Left renal cortex interstitium (tissue), 4 donors: ENCODE measurements at regions not wholly inside any gene's neighbourhood (a gene's known extent, or its start where the extent isn't known, plus 50 kb on each side); places are given as distances from the start of the nearest gene placed in this dataset.

Experiments used
- DNase-seq, 4 donors: peaks; one replicate each; pipeline ENCODE4 v3.0.0-alpha.2; 2013; ENCODE audit warnings: low read depth in 4 of 4, low spot score in 2 of 4, missing footprints in 1 of 4

DNA sequence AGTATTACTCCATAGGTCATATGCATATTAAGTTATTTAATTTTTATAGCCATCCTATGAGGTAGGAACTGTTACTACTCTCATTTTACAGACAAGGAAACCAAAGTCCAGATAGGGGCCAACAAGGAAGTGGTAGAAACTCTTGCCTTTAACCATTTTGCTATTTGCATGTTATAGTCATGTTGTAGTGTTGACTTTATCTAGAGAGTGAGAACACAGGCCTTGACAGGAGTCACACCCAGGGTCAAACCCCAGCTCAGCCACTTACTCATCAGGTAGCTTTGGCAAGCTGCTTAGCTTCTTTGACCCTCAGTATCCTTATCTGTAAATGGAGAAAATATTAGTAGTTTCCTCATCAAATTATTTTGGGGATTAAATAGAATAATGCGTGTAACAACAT lies 156.2 kb downstream of the CAND1 start:
- DNase-seq = no peak

DNA sequence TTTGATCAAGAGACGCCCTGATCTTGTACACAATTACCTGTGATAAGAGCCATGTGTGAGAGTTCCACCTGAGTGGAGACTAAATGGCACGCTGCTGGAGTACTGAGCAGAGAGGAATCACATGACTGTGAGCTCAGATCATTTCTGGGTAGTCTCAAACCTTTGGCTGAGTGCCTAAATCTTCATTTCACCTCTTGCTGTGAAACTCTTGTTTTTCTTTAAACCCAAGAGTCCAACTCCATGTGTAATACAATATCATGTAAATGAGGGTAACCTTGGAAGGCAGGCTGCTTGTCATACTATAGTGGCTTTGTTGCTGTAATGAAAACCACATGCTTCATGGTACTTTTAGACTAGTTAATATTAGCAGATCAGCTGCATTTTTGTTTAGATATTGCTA lies 156.9 kb downstream of the CAND1 start:
- DNase-seq = peak in 2 of 4 donors; percentile 65

DNA sequence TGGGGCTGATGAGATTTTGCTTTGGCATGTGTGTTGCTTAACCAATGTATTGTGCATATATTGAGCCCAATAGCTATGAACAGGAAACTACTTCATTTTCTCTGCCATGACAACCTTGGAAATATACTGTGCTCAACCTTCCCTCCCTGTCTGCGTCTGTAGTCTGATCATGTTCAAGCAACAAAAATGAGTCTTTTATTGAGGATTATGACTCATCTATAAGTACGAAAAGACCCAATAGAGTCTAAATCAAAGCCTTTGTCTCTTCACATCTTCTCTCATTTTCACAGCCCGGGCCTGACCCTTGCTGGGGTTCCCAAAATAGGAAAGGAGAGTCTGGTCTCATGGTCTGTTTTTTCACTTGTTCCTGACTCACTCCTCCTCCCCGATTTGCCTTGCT lies 158.2 kb downstream of the CAND1 start:
- DNase-seq = no peak

DNA sequence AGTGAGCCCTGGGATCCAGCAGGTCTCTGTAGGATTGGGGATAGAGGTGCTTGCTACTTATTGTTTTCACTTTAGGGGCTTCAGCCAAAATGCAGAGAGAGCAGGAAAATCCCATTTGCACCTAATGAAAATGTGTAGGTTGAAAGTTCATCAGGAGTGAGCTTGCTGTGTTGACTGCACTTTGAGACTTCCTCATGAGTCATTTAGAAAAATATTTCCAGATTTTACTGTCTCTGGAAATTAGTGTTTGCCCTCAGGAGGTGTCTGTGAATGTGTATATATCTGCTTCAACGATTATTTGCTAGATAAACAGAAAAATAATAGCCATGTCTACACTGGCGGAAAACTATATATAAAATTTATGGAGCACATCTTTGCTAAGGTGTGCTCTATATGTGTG lies 159.3 kb downstream of the CAND1 start:
- no peak for DNase-seq

DNA sequence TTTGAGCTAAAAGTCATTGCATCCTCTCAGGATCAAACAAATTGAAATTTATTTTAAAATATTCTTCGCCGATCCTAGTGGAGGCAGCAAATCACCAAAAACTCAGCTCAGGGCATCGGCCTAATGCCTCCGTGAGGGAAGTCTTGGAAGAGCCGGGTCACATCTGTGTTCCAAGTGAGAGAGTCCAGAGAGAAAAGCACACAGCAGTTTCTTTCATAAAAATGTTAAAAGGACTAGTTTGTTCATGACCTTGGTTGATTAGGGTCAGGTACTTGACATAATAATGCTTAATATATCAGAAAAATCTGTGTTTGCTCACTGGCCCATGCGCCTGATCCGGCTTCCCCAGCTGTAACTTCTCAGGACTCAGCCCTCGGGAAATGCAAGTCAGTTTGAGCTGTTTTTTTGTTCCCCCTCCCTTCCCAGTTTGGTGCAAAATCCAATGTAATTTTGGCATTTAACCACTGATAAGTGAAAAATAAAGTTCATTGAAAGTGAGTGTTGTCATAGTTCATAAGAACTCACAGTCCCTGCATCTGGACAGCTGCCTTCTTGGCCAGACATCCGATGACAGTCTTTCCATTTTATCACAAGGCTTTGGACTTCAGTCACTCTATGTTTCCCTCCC lies 161.7 kb downstream of the CAND1 start:
- DNase-seq = peak; percentile 73 to 84 (median 78)

DNA sequence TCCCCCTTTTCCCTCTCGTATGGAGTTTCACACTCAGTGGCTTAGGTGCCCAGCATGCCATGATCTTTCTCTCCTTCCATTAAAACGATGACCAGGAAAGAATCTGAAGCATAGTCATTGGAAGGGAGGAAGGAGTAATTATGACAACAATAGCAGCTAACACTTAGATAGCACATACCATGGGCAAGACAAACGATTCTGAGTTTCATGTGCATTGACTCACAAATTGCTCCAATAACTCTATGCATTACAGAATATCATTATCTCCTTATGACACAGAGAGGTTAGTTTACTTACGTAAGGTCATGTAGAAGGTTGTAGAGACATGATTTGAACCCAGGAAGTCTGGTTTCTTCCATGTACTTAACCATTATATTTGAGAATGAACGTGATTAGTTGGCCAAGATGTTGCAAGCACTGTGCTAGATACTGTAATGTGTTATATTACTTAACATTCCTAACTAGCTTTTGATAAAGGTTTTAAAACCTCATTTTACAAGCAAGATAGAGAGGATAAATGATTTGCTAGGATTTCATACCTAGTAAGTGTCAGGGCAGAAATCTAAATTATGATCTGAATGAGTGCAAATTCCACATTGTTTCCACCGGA lies 162.4 kb downstream of the CAND1 start:
- DNase-seq = no peak

DNA sequence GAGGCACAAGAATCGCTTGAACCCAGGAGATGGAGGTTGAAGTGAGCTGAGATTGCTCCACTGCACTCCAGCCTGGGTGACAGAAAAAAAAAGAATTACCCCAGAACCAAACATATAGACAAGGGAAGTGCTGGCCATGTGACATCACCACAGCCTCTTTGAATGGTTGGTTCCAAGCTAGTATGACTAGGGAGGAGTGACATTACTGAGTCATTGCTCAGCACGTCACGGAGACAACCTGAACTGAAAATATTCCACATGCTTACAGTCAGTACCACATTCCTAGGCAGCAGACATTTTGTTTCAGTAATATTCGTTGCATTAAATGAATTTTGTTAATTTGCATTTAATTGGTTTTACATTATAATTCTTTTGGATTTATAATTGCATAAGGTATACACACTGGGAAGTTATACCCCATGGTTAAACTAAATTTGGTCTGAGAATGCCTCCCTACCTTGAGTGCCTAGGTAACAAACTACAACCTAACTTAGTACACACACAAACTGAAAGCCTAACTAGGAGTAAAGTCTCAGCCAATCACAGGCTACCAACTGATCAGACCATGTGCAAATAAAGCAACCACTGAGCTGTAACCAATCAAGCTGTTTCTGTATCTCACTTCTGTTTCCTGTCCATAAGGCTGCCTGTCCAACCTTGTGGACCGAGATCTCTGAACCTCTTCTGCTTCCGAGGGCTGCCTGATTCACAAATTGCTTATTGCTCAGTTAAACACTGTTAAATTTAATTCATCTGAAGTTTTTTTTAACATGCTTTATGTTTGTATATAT lies 164.4 kb downstream of the CAND1 start:
- DNase-seq = no peak

DNA sequence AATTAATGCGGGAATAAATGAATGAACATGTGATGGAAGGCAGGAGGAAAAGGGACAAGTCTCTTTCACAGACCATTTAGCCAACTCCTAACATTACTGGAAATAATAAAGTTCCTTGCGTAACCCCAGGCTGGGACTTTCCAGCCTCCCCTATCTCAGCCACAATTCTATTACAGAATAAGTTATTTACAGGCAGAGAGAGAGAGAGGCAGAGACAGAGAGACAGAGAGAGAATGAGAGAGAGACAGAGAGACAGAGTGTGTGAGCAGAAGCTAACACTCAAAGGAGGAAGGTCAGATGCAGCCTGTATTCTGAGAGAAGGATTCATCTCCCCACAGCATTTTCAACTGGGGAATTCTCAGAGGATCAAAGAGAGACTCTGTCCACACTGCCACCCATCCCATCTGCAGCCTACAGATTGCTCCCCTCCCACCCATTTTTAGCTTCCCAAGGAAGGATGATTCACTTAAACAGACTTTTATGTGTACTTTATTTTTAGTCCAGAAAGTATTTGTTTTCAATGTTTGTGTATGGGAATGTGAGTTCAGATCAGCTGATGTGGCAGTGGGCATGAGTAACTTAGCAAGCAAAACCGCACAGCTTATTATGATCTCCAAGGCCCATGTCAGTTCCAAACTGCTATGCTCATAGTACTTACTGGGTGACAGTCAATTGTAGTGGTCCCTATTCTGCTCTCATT lies 165.7 kb downstream of the CAND1 start:
- no peak for DNase-seq

DNA sequence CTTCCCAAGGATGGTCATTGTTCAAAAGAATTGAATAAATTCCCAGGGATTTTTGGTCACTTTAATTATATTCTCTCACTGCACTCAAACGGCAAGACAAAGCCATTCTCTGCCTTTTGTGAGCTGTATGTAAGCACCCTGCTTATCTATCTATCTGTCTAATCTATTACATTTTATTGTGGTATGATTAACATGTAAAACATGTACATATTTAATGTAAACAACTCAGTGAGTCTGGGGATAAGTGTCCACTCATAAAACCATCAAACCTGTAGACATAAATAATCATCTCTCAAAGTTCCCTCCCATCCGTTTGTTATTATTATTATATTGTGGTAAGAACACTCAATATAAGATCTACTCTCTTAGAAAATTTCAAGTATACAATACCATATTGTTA lies 167.1 kb downstream of the CAND1 start:
- DNase-seq = no peak

DNA sequence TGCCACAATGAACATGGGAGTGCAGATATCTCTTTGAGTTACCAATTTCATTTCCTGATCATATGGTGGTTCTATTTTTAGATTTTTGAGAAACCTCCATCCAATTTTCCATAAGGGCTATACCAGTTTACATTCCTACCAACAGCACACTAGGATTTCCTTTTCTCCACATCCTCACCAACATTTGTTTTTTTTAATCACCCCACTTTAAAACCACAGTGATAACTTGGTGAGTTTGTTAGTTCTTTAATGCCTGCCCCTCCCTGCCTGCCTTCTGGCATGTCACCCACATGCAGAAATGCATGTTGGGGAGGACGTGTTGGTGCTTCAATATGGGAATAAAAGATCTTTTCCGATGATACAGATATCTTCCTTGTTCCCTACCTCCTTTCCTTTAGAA lies 167.9 kb downstream of the CAND1 start:
- DNase-seq = no peak

DNA sequence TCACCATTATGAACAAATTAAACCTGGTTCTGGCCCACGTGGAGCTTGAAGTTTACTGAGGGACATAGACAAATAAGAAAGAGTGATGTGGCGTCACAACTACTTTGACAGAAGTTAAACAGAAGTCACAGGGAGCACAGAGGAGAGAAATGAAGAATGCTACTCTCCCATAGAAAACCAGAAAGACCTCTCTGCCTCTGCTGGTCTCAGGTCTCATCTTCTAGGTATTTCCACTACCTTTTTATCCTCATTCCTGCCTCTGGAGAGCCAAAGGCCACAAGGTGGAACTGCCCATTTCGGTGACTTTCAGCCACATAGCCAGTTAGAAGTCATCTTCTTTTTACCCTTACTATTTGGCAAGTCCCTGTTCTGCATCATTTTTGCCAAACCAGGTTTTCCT lies 170.5 kb downstream of the CAND1 start:
- DNase-seq = no peak

DNA sequence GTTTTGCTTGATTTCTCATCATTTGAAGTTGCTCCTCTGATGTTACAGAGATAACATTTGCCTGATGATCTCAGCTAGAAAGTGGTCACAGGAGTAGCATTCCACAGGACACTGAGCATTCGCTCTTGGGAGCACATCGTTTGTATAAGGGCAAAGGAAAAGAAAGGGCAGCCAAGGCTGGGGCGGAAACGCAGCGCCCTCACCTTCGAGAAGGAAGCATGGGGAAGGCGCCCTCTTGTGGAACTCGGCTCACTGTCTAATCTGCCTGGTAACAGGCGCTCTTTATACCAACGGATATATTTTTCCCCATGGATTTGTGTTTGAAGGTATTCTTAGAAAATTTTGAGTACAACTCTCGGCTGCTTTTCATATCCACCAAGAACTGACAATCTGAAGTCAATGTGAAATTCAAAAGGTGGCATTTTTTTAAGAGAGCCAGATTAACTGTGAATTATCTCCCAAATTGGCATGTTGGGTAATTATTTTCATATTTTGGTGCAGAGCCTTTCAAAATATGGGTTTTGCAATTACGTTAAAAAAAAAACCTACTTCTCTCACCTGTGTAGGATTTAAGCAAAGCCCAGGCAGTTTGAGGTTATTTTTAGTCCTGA lies 172.7 kb downstream of the CAND1 start:
- peak in 3 of 4 donors; percentile 50 to 81 (median 65) for DNase-seq

DNA sequence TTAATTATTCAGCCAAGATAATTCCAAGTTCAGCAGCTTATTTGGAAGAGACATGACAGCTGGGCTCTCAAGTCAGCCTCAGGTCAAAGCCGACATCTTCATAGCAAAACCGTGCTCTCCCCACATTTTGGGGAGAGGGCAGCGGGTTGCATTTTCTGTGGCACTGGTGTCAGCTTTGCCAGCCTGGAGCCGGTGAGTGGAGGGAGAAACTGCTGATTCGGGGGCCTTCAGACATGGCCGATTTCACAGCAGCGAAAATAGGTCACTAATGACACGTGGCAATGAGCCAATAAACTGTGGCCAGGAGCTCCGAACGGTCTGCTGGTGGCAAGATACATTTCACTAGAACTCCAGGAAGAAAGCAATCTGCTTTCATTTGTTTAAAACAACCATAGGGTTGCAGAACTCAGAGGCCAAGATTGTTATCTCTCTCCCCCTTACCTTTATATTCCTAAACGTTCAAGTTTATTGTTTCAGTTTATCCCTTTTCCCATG lies 173.2 kb downstream of the CAND1 start:
- no peak for DNase-seq

DNA sequence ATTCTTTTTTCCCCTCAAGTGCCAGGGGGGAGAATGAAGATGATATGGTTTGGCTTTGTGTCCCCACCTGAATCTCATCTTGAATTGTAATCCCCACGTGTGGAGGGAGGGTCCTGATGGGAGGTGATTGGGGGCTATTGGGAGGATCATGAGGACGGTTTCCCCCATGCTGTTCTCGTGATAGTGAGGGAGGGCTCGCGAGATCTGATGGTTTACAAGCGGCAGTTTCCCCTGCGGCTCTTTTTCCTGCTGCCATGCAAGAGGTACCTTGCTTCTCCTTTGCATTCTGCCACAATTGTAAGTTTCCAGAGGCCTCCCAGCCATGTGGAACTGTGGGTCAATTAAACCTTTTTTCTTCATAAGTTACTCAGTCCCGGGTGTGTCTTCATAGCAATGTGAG lies 173.7 kb downstream of the CAND1 start:
- no peak for DNase-seq

DNA sequence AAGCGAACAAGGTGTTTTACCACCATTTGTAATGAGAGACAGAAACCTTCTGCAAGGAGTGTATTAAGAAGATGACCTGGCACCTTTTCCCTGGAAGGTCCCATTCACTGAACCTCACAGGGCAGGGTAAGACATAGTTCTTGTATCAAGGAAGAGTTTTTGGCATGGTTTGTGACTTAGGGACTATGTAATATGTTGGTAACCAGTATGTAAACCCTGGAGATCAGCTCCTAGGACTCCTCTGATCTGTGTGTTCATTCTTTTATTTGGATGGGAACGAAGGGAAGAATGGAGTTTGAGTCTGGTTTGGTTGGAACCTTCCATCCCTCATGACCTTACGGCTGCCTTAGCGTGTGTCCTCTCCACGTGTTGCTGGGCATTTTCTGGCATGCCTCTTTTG lies 175.4 kb downstream of the CAND1 start:
- no peak for DNase-seq

DNA sequence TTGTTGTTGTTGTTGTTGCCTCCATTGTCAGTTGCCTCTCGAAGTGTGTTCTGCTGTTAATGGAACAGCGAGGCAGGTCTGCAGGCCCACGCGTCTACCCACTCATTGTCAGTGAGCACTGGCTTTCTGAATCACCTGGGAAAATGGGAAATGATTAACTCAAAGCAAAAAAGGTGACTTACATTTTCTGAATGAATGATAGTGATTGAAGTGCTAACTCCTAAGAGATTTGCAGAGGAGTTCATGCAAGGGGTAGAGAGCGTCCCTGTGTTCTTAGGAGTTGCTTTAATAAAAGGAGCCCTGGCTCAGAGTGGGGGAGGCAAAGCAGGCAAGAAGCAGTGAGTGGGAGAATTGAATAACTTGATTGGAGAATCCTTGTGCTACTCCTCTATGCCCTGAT lies 177.6 kb downstream of the CAND1 start:
- DNase-seq = no peak

DNA sequence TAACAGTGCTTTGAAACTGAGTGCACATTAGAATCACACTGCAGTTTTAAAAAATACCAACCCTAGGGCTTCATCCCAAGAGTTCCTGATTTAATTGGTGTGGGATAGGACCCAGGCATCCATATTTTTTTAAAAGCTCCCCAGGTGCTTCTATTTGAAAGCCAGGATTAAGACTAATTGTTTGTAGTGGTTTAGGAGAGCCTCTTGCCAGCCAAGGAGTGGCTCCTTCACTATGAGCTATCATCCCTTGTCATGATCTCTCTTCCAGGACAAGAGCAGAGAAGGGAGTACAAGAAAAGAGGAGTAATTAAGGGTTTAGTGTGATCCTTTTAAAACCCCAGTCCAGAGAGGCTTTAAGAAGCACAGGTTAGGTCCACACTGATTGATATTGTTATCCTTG lies 178.0 kb downstream of the CAND1 start:
- no peak for DNase-seq

DNA sequence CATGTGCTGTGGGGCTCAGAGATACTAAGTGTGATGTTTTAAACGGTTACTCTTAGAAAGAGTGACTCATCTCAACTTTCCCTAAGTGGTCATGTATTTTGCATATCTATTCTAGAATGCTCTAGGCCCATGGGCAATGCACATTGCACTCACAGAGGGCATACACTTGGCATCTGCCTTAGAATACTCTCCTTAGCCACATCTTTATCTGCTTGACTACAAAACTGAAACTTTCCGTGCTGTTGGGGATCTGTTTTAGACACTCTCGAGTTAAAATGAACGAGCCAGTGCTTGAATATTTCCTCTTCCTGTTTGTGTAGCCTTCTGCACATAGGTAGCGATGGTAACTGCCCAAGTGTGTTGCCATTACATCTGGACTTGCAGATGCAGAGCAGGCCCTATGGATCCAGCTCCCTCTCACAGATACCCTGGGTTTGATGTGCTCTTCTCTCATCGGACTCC lies 180.5 kb downstream of the CAND1 start:
- DNase-seq = no peak

DNA sequence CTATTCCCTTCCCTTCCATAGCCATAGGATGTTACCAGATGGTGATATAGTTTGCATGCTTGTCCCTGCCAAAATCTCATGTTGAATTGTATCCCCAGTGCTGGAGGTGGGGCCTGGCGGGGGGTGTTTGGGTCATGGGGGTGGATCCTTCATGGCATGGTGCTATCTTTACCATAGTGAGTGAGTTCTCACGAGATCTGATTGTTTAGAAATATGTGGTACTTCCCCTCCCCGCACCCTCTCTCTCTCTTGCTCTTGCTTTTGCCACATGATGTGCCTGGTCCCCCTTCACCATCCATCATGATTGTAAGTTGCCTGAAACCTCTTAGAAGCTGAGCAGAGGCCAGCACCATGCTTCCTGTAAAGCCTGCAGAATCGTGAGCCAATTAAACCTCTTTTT lies 181.3 kb downstream of the CAND1 start:
- no peak for DNase-seq

DNA sequence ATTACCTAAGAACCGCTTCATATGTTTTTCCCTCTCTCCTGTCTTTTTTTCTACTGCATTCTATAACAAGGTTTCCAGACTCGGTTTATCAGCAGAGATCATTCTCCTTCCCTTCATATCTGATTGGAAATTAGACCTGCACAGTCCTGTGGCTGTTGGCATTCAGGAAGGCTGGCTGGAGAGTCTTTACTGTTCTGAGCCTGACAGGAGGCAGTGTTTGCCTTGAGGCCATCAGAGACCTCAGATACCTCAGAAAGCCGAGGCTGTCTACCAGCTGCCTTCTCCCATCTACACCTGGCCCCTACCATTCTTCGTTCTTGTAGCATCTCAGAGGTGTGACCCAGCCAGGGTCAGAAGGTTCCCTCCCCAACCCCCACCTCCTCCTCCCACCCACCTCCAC lies 182.0 kb downstream of the CAND1 start:
- no peak for DNase-seq
